ENCODE measurements at regions not wholly inside any gene's neighbourhood (a gene's known extent, or its start where the extent isn't known, plus 50 kb on each side); places are given as distances from the start of the nearest gene placed in this dataset.

GRCh38 chr17:71446645-71447437 lies 674.0 kb upstream of the SOX9 start:
- DNase-seq (ENCODE audit: low read depth in 1 of 2, low spot score in 2 of 2) (no peak), FAIRE-seq (no peak)
- Histone ChIP-seq H2AFZ (ENCODE audit: low read length) (no peak overlapping the region), H3K9me3 (ENCODE audit: insufficient read depth in 2 of 2, low read depth in 1 of 2, low read length in 1 of 2) (no peaks in the 10 kb centered on the region), H2BK5ac (ENCODE audit: low read depth, low read length) (no peak overlapping the region), H3K14ac (ENCODE audit: insufficient read length) (no peak overlapping the region), H3K79me1 (ENCODE audit: low read depth, low read length) (no peaks in the 10 kb centered on the region), H4K20me1 (replicated peaks in 1 of 2; ENCODE audit: control insufficient read depth in 1 of 2, insufficient read depth in 2 of 2, low read length in 2 of 2) (no peaks in the 10 kb centered on the region), H4K8ac (ENCODE audit: extremely low read depth, insufficient read depth, low read length) (no peak overlapping the region), H3K23ac (ENCODE audit: insufficient read length) (no peak overlapping the region), H2AK5ac (ENCODE audit: low read depth, low read length) (no peak overlapping the region), H2BK15ac (ENCODE audit: low read length) (no peak overlapping the region), H3K36me3 (ENCODE audit: control insufficient read depth in 2 of 4, insufficient read depth in 4 of 4, low read length in 3 of 4) (no peaks in the 10 kb centered on the region), H3K56ac (replicated peaks; ENCODE audit: insufficient read length, low read depth, low read length) (no peak overlapping the region), H3K79me2 (ENCODE audit: control insufficient read depth in 1 of 2, insufficient read depth in 2 of 2, low read length in 2 of 2) (no peaks in the 10 kb centered on the region), H4K5ac (ENCODE audit: insufficient read length, low read depth, low read length) (no peak overlapping the region), H4K91ac (replicated peaks; ENCODE audit: insufficient read length, low read length) (no peak overlapping the region), H3K4me3 (ENCODE audit: extremely low read depth in 1 of 4, insufficient read depth in 2 of 4, low read depth in 3 of 4, low read length in 4 of 4) (no peak overlapping the region), H2BK12ac (ENCODE audit: low read depth, low read length) (no peak overlapping the region), H2BK20ac (ENCODE audit: low read length) (no peak overlapping the region), H3K4me2 (ENCODE audit: insufficient read depth in 1 of 2, low read depth in 2 of 2, low read length in 2 of 2) (no peak overlapping the region), H3K23me2 (ENCODE audit: low read depth, low read length) (no peaks in the 10 kb centered on the region), H3K4me1 (replicated peaks in 1 of 4; ENCODE audit: control insufficient read depth in 3 of 4, insufficient read depth in 4 of 4, low read length in 3 of 4) (no peaks in the 10 kb centered on the region), H3K27me3 (replicated peaks in 1 of 4; ENCODE audit: control insufficient read depth in 3 of 4, extremely low read depth in 1 of 4, insufficient read depth in 3 of 4, low read length in 3 of 4) (no peaks in the 10 kb centered on the region), H3K18ac (ENCODE audit: extremely low read depth, low read length) (no peak overlapping the region), H3K9ac (replicated peaks in 1 of 4; ENCODE audit: extremely low read depth in 1 of 4, low read depth in 3 of 4, low read length in 3 of 4) (no peak overlapping the region), H2BK120ac (replicated peaks; ENCODE audit: low read depth, low read length) (no peak overlapping the region), H3K4ac (replicated peaks; ENCODE audit: insufficient read length, low read depth, low read length) (no peak overlapping the region), H3K27ac (ENCODE audit: low read depth, low read length) (no peak overlapping the region)
- CTCF ChIA-PET (ENCODE audit: partially characterized antibody): interaction anchor here (1.5 to 1.7 kb wide), 2 partner anchors 14 to 26 kb away, joined by 4 to 9 read pairs; no protein-coding TSS in a partner anchor
- POLR2A ChIA-PET (ENCODE audit: partially characterized antibody): no interaction called here
- 88% methylated on average over 2 of the region's 2 CpGs; no CpG with 5 or more reads in 1 of the 2 experiments for WGBS, 2 experiments (ENCODE audit: extremely low coverage in 1 of 2, insufficient coverage in 1 of 2, insufficient read length in 1 of 2, insufficient replicate concordance in 2 of 2, low coverage in 1 of 2, low lambda C conversion rate in 2 of 2, missing lambda C conversion rate in 1 of 2)
- TF ChIP-seq SAP30 (IDR thresholded peaks at IDR 0.05; ENCODE audit: insufficient read depth, insufficient replicate concordance, low read length) (no peak), SUZ12 (IDR thresholded peaks at IDR 0.05; ENCODE audit: low read length) (no peak), BCL11A (IDR thresholded peaks at IDR 0.05; ENCODE audit: low read depth in 2 of 2, low read length in 2 of 2) (no peak), SIRT6 (IDR thresholded peaks at IDR 0.05; ENCODE audit: low read length) (no peak), USF2 (IDR thresholded peaks at IDR 0.05; ENCODE audit: low read length) (no peak), POLR2A (IDR thresholded peaks at IDR 0.05; ENCODE audit: control extremely low read depth in 1 of 2, low read depth in 2 of 2, low read length in 2 of 2) (no peak), CEBPB (IDR thresholded peaks at IDR 0.05; ENCODE audit: low read depth, low read length) (no peak), EZH2 (IDR thresholded peaks at IDR 0.05; ENCODE audit: low read depth, low read length, severe bottlenecking) (no peak), CBX8 (IDR thresholded peaks at IDR 0.05; ENCODE audit: borderline replicate concordance, low read depth, low read length) (no peak), TAF1 (IDR thresholded peaks at IDR 0.05; ENCODE audit: low read depth, low read length) (no peak), SIN3A (conservative IDR thresholded peaks at IDR 0.05 in 1 of 2, IDR thresholded peaks at IDR 0.05 in 1 of 2; ENCODE audit: low read depth in 1 of 2, low read length in 2 of 2) (no peak), CREB1 (IDR thresholded peaks at IDR 0.05) (no peak)
